GM19023 (cell line): ENCODE measurements at regions not wholly inside any gene's neighbourhood (a gene's known extent, or its start where the extent isn't known, plus 50 kb on each side); places are given as distances from the start of the nearest gene placed in this dataset.

ENCODE experiments used
- ATAC-seq: cut with Tn5 transposase; IDR thresholded peaks from one replicate; pipeline ENCODE4 v1.9.1; 2021; ENCODE audit warnings: mild to moderate bottlenecking, moderate library complexity; ENCODE audit not compliant: unreplicated experiment

DNA sequence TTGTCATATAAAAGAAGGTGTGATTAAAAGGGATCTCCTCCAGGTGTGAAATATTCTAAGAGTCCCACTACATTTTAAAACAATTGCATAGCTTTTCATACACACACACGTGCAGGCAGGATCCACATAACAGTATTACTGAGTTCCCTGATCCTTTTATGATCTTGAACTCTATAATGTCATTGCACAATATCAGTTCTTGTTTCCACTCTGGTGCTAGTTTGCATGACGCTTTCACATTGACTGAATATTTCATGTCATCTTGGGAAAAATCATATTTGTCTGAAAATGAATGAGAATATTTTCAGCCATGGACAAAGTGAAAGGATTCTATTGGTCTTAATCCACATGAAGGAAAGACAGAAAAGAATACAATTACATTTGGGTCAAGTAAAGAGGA, 703.8 kb downstream of the CDH8 start:
- no peak for ATAC-seq

DNA sequence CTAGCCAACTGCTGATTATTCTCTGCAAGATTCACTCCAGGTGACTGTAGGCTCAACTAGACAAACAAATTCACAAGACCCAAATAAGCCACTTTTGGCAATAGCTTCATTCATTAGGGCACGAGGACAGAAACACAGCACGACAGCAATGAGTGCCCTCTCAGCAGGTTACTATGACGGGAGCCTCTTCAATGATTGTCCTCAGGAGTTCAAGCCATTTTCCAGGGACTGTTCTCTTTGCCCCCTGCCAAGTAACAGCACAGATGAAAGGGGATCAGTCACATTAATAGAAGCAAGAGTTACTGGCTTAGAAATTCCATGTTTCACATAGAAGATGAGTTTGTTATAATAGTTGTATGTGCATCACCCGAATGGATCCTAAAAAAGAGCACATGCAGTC, 712.2 kb downstream of the CDH8 start:
- no peak for ATAC-seq

DNA sequence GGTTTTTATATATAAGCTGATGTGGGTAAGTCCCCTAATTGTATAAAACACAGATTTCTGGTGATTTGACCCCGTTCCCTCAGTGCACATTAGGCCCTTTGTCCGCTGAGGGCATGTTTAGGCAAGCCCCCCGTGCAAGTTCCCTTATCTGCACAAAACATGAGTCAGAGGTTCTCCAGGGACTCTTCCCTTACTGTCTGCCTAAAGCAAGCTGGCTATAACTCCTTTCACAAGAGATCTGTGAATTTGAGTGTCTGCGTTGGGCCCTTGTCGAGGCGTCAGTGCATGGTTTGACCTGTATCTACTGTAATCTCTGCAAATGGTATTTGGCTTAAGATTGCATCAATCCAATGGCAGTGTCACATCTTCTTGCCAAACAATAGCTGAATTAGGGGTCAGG, 712.8 kb downstream of the CDH8 start:
- no peak for ATAC-seq

DNA sequence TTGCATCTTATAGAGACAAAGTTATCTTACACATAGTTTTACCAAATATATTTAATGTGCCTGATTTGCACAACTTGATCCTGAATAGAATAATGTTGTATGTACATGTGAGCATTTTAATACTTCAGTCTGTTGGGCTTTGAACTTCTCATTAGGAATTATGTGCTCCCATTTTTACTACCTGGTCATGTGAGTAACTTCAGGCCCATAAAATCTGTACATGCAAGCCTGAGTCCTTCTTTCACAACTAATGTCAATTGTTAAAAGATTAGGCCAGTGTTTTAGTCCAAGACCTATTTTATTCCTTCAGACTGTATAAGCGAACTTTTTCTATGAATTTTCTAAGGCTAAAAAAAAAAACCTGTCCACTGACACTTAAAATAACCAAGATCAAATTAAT, 715.4 kb downstream of the CDH8 start:
- no peak for ATAC-seq

DNA sequence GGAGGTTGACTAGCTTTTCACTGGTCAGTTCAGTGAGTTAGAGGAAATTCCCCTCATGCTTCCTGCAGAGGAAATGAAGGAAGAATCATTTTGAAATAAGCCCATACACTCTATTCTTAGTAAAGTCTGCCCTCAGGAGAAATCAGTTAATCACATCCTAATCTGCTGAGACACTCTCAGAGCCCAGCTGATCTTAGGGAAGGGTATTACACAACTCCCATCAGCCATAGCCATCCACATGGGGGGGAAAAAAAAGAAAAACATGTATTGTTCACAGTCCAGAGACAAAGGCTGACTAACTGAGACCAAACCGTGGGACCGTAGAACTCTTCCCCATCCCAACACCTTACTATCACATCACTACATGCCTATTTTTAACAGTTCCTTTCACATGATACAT, 722.3 kb downstream of the CDH8 start:
- no peak for ATAC-seq

DNA sequence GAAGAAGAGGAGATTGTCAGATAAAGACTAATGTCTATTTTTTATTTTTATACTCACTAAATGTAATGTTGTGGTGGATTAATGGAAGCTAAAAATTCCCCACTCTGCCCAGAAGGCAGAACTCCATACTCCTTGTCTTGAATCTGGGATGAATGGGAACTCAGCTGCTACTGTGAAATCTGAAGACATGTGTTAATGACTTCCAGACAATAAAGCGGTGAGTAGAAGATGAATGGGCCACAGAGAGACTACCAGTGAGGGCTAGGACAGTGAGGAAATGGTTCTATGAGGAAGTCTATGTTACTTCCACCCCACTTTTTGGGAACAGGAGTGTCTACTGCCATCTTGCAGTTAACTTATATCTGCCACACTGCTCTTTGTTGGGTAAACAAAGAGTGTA, 726.9 kb downstream of the CDH8 start:
- ATAC-seq: no peak

DNA sequence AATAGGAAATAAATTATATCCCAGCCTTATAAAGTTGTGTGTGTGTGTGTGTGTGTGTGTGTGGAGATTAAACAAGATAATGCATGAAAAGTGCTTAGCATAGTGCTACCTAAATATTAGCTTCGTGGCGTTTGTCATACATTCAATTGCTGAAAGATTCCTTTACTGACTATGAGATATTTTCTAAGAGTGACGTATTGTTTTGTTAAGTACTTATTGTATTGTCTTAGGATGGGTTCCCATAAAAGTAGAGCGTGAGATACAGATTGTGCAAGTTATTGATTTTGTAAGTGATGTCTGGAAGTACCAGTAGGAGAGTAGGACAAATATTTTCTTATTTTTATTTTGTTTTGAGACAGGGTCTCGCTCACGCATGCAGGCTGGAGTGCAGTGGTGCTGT, 730.0 kb downstream of the CDH8 start:
- ATAC-seq: no peak

DNA sequence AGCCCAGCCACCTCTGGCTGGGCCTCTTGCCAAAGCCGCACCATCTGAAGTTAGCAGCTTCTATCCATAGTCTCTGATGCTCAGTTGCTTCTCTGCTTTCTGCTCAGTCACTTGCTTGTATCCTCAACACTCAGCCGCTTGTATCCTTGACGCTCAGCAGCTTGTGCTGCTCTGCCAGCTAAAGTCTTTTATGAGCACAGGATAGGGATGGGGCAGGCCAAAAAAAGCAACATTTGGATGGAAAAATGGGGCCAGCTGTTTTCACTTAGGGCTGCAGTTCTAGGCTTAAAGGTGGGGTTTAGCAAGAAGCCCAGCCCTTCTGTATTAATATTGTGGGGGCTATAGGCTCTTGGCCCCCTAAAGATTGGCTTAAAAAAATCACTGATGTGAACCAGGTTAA, 739.4 kb downstream of the CDH8 start:
- ATAC-seq: no peak

DNA sequence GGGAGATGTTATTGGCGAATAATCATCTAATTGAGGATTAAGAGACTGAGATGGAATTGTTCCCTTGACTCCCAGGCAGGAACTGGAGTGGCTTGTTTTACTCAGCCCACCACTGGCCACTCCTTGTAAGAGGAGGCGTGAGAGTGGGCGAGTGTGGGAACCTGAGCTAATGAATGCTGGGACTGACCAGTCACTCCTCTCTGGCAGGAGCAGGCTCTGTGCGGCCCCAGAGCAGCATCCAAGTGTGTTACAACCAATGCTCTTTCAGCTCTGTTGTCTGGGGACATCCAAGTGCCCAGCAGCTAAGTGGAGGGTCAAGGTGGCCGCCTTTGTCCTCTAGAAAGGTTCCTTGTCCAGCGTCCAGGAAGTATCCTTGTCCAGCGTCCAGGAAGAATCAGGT, 739.9 kb downstream of the CDH8 start:
- no peak for ATAC-seq

DNA sequence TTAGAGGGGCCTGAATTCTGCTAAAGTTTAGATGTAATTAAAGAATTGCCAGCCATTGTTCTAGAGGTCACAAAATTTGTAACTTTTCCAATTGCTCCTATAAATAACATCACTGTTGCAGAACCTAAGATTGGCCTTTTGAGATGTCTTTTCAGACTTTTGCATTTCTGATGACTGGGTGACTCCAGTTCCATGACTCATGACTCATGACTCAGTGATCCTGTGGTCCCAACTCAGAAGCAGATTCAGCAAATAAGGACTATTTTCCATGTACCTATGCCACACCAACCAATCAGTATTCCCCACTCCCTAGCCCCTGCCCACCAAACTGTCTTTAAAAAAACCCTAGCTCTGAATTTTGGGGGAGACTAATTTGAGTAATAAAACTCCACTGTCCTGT, 740.9 kb downstream of the CDH8 start:
- no peak for ATAC-seq

DNA sequence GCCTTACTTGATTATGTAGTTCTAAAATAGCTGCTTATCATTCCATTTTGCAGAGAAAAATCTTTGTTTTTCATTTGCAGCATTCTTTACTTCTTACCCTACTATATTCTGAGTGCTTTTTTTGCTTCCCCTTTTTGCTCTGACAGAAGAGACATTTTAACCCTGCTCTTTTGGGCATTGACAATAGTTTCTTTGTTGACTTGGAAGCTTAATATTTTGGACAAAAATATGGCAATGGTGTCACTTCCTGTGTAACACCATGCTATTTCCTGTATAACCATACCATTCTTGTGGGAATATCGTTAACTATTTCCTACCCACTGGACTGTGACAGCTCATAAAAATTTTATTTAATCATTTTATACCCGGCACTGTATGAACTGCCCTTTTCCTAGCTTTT, 747.1 kb downstream of the CDH8 start:
- no peak for ATAC-seq

DNA sequence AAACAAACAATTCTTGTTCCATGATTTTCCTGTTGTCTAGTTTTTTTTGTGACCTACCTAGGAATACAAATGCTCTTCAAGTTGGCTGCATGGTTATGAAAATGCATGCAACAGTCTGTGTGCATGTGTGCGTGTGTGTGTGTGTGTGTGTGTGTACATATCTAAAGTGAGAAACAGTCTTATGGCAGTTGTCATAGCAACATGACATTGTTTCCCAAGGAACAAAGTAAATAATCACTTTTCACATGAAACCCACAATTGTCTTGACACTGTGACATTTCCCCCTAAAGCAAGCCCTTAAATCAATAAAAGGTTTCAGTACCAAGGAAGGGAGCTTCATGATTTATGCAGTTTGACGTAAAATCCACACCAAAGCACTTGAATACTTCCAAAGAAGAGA, 758.4 kb downstream of the CDH8 start:
- no peak for ATAC-seq

DNA sequence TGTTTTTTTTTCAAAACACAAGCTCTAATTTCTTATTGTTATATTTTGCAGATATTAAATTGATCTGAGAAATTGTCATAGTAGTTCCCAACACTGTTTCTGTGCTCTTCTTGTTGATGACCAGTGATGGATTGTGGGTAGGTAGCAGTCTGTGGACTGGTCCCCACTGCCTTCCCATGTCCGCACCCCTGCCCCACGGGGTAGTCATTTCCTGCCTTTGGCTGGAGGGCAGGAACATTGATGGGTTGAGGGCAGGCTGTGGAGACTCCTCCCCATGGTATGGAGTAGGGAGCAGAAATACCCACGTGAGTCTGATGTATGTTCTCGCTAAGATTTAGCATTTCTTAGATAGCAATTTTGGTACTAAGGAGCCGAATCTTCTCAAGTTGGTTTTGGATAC, 762.0 kb downstream of the CDH8 start:
- ATAC-seq: no peak

DNA sequence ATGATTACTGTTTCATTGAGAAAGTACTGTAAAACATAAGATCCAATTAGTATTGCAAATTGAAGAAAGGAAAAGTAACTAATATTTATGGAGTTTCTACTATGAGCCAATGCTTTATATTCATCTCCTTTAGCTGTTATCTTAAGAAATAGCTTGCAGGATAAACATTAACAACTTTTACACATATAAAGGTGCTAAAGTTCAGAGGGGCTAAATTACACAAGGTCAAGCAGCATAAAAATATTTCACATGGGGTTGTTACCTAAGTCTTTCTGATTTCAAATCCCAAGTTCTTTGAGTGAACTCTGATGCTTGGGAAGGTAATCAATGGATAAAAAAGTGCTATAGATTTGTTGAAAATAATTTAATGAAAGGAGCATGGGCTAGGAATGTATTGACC, 765.5 kb downstream of the CDH8 start:
- no peak for ATAC-seq

DNA sequence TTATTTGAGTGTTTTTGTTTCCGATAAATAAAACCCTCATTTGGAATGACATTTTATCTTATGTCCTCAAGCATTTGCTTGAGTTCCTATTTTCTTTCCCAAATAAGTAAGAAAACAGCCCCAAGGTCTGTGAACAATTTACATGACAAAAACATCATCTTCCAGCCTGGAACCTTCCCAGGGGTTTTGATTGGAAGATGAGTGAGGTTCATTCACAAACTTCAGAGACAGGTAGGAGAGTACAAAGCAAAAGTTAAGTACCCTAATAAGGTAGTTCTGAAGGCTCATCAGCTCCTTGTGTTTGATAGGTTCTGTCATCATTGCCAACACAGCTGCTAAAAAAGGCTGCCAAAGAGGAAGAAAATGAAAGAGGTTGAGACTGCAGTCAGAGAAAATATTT, 772.8 kb downstream of the CDH8 start:
- ATAC-seq: no peak

DNA sequence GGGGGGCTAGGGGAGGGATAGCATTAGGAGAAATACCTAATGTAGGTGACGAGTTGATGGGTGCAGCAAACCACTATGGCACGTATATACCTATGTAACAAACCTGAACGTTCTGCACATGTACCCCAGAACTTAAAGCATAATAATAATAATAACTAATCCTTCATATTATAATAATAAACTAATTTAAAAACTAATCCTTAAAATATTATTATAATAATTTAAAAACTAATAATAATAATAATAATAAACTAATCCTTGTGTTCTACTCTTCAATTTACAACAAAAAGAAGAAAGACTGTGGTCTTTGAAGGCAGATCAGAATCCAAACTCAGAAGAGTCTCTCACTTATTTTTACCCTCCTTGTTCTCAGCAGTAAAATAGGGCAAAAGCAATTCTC, 774.9 kb downstream of the CDH8 start:
- no peak for ATAC-seq

DNA sequence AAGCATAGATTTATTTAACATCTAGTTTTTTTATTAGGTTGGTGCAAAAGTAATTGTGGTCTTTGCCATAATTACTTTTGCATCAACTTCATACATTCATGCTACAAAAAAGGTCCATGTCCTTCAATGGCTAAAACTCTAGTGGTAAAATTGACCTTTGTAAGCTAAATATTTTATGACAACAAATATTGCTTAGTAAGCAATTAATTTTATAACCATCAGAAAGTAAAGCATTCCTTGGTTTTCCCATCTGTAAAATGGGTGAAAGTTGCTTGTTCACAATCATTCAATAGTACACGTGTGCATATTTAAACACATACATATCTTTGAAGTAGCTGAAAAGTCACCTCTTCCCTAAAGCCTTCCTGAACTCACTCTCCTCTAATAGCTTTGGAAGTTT, 789.6 kb downstream of the CDH8 start:
- ATAC-seq: no peak

DNA sequence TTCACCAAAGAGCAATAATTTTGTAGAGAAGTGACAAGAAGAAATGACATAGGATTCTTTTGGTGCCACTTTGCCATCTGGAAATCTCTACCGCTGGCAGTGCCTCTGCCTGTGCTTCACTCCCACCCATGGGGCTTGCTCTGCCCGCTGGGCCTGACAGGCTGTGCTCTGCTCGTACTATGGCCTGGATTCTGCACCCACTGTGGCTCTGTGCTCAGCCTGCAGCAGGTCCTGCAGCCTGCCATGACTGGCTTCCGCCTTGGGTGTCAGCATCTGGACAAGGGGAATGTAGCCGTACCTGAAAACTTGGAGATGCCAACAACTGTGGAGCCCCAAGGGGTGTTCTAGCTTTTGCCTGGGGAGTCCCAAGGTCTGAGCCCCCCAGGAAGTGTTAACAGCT, 792.3 kb downstream of the CDH8 start:
- ATAC-seq: no peak

DNA sequence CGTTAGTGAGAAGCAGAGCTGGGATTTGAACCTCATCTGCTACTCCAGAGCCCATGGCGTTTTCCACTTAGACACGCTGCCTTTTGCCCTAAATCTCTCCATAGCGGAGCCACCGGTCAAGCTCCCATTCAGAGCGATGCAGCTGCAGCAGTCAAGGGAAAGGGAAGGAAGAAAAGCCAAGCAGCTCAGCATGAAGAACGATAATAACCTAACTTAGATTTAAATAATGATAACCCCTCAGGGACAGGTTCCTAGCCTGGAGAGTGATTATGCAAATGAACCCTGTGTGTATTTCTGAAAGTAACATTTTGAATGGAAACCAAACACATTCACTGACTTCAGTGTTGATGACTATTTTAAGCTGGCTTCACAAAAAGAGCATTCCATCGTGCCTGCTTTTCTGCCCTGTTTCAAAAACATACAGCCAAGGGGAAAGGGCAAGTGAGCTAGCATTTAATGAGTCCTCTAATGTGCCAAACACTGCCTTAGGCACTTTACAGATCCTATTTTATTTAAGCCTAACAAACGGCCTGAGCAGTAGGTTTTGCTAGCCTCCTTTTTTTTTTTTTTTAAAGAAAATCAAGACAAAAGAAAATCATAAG, 798.3 kb downstream of the CDH8 start:
- no peak for ATAC-seq

DNA sequence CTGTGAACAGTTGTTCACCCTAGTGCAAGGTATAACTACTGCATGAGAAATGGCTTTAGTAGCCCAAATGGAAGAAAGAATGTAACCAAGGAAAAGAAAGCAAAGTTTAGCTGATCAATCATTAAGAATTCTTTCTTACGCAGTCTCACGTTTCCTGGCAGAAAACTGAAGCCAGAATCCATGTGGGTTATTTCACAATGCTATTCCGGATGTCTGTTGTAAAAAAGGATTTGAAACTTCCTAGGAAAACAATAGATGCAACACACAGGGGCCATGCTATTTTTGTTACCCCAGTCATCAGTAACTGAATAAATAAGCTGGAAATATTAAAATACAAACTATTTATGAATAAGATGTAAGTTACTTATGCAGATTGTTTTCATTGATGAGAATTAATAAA, 802.5 kb downstream of the CDH8 start:
- ATAC-seq: no peak

DNA sequence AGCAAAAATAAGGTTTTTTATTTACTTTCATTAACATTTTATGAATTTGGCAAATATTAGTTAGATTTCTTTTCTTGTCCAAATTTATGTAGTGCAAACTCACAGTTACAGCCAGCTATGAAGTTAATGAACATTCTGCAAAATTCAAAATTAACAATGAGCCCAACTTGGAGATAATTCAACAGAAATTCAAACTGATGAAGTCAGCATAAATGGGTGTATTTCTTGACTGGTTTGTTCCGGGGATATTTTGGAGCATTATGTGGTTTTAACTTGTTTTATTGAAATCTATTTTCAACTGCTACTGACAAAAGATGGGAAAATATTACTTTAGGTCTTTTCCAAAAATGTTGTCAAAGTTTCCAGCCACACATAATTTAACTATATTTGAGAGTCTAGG, 807.9 kb downstream of the CDH8 start:
- ATAC-seq: no peak

DNA sequence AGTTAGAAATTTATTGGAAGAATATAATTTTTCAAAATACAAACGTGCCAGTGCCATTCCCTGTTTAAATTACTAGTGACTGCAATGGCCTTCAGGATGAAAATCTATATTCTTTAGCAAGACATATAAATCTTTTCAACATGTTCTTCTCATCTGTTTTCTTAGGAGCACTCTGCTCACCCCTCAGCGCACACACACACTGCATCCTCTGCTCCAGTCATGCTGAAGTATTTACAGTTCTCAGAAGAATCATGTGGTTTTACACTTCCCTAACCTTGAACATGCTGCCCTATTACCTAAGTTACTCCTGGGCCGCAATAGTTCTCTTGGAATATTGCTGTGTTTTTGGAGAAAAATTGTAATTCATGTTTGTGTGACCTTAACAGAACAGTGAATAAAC, 820.6 kb downstream of the CDH8 start:
- ATAC-seq: no peak

DNA sequence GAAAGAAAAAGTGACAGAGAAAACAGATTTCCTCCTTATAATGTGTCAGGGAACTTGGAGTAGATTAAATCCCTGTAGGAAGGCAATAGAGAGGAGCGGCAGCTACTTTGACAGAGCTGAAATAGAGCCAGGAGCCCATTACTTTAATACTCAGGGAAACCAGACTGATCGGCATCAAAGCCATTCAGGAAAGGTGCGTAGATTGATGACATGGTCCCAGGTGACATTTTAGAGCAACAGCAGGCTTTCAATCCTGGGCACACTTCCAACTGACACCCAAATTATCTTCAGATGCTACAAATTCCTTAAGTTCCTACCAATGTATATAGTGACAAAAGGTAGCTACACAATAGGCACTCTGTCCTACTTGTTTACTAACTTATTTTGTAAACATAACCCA, 821.5 kb downstream of the CDH8 start:
- no peak for ATAC-seq

DNA sequence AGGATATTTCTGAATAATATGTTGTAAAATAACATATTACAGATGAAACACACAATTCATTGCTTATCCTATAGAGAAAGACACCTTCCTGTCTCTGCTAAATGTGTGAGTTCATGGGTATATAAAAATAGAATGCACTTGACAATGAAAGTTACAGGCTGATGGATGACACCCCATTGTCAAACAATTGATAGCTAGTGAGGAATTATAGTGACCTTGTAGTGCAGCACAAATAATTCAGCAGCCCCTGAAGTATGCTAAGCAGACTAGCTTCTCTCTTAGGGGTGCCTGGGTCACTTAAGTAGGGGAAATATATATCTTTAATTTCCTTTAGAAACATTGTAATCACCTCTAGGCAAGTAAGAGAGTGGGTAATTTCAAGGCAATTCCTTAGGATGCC, 826.2 kb downstream of the CDH8 start:
- ATAC-seq: no peak
